Epithelial cell of esophagus (primary cell): ENCODE measurements at regions not wholly inside any gene's neighbourhood (a gene's known extent, or its start where the extent isn't known, plus 50 kb on each side); places are given as distances from the start of the nearest gene placed in this dataset.

Experiments used
- DNase-seq: peaks from one replicate; pipeline ENCODE4 v3.0.0; 2010; ENCODE audit warnings: low read depth
- H3K4me3 ChIP-seq: 2 replicates; pipeline ENCODE4 v1.5.1; 2011; ENCODE audit warnings: mild to moderate bottlenecking, low read length, control low read depth
- CTCF ChIP-seq: IDR thresholded peaks from 2 replicates; pipeline ENCODE4 v1.5.1; 2011; ENCODE audit warnings: low read depth, mild to moderate bottlenecking, low read length, control low read depth, inconsistent platforms; ENCODE audit not compliant: insufficient read depth; ENCODE audit errors: missing control alignments

- no peak overlapping the region for H3K4me3 ChIP-seq
- TF ChIP-seq CTCF: no peak
- DNase-seq: no peak
Measured at GRCh38 chr11:92752122-92752521, 217.3 kb upstream of the MTNR1B start.

GRCh38 chr11:92753161-92753560, 216.3 kb upstream of the MTNR1B start:
- DNase-seq: no peak
- H3K4me3 ChIP-seq: no peak overlapping the region
- no peak for TF ChIP-seq CTCF

GRCh38 chr11:92758241-92758780, 211.1 kb upstream of the MTNR1B start:
- TF ChIP-seq CTCF: no peak
- no peak overlapping the region for H3K4me3 ChIP-seq
- no peak for DNase-seq

- DNase-seq: no peak
- no peak overlapping the region for H3K4me3 ChIP-seq
- no peak for TF ChIP-seq CTCF
Measured at GRCh38 chr11:92759571-92760214, 209.8 kb upstream of the MTNR1B start.

- TF ChIP-seq CTCF: no peak
- no peak overlapping the region for H3K4me3 ChIP-seq
- DNase-seq: no peak
Measured at GRCh38 chr11:92762121-92762540, 207.3 kb upstream of the MTNR1B start.

- TF ChIP-seq CTCF: no peak
- no peak for DNase-seq
- no peak overlapping the region for H3K4me3 ChIP-seq
Measured at GRCh38 chr11:92763336-92763735, 206.1 kb upstream of the MTNR1B start.

GRCh38 chr11:92764128-92764527, 205.3 kb upstream of the MTNR1B start:
- H3K4me3 ChIP-seq: no peak overlapping the region
- DNase-seq: no peak
- TF ChIP-seq CTCF: no peak
